B cell (primary cell): ENCODE measurements at regions not wholly inside any gene's neighbourhood (a gene's known extent, or its start where the extent isn't known, plus 50 kb on each side); places are given as distances from the start of the nearest gene placed in this dataset.

Experiments used
- EZH2 ChIP-seq: IDR thresholded peaks from 2 replicates; pipeline ENCODE4 v1.6.1; 2012; ENCODE audit warnings: borderline replicate concordance, low read depth, mild to moderate bottlenecking, moderate library complexity, low read length; ENCODE audit not compliant: insufficient read depth, poor library complexity, severe bottlenecking
- TF ChIP-seq, protein P1 (sequence below): fragments of 200-600 bp; IDR thresholded peaks from one replicate; pipeline ENCODE4 v1.8.0; 2022; ENCODE audit warnings: antibody characterized with exemption, mild to moderate bottlenecking

- TF ChIP-seq, protein P1, sequence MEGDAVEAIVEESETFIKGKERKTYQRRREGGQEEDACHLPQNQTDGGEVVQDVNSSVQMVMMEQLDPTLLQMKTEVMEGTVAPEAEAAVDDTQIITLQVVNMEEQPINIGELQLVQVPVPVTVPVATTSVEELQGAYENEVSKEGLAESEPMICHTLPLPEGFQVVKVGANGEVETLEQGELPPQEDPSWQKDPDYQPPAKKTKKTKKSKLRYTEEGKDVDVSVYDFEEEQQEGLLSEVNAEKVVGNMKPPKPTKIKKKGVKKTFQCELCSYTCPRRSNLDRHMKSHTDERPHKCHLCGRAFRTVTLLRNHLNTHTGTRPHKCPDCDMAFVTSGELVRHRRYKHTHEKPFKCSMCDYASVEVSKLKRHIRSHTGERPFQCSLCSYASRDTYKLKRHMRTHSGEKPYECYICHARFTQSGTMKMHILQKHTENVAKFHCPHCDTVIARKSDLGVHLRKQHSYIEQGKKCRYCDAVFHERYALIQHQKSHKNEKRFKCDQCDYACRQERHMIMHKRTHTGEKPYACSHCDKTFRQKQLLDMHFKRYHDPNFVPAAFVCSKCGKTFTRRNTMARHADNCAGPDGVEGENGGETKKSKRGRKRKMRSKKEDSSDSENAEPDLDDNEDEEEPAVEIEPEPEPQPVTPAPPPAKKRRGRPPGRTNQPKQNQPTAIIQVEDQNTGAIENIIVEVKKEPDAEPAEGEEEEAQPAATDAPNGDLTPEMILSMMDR = no peak
- TF ChIP-seq EZH2 = no peak
Measured at GRCh38 chr12:60148109-60148508, 552.3 kb downstream of the SLC16A7 start.
